Right forelimb (tissue), 1 donor: ENCODE measurements at regions not wholly inside any gene's neighbourhood (a gene's known extent, or its start where the extent isn't known, plus 50 kb on each side); places are given as distances from the start of the nearest gene placed in this dataset.
"Not testable (repeated sequence)": the region's sequence is repeated elsewhere in the genome, so short reads cannot be mapped to it uniquely, and the experiment has no call there.

ENCODE experiments used
- DNase-seq: peaks from one replicate; pipeline ENCODE4 v3.0.0-alpha.2; 2018

DNA sequence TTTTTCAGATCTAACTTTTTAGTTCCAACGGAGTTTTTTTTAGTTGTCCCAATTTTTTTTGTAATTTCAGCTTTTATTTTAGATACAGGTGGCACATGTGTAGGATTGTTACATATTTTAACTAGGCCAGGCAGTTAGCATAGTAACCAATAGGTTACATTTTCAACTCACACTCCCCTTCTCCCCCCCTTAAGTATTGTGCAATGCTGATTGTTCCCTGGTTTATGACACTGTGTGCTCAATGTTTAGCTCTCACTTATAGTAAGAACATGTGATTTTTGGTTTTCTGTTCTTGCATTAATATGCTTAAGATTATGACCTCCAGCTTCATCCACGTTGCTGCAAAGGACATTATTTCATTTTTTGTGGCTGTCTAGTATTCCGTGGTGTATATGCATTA is 503.2 kb downstream of the CDH9 start:
- DNase-seq = no peak

DNA sequence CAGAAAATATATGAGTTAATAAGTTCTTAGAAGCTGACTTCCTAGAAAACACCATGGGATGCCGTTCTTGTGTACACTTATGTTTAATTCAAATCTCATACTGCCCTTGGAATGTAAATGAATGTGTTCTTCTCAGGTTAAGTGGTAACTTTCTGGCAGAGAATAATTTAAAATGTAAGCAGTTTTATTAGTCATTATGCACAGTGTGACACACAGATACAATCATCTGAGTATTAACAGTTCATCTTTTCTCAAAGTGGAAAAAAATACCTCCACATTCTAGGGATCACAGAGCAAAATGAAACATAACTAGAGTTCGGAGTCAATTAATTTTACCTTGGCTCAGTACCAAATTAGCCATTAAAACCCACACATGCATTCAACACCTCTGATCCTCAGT is 508.1 kb downstream of the CDH9 start:
- DNase-seq = no peak

DNA sequence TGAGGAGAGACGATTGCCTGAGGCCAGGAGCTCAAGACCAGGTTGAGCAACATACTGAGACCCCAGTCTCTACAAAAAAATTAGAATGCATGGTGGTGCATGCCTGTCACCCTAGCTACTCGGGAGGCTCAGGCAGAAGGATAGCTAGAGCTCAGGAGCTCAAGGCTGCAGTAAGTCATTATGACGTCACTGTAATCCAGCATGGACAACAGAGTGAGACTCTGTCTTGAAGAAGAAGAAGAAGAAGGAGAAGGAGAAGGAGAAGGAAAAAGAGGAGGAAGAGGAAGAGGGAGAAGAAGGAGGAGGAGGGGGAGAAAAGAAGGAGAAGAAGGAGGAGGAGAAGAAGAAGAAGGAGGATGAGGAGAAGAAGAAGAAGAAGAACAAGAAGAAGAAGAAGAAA is 519.1 kb downstream of the CDH9 start:
- no peak for DNase-seq

DNA sequence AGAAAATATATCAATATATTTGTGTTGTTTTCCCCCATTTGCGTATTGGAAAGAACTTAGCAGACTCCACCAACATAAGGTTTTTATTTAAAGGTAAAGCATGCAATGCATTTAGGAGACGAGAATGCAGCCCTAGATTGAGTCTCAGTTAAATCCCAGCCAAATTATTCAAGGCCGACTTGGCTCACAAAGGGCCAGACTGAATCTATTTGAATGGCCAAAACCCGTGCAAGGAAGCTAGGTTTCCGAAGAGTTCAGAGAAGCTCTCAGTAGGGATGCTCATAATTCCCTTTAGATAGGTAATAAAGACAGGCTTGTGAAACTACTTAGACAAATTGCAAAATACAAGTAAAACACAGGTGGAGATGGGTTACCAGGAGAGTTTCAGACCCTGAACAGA is 520.3 kb downstream of the CDH9 start:
- DNase-seq = no peak

DNA sequence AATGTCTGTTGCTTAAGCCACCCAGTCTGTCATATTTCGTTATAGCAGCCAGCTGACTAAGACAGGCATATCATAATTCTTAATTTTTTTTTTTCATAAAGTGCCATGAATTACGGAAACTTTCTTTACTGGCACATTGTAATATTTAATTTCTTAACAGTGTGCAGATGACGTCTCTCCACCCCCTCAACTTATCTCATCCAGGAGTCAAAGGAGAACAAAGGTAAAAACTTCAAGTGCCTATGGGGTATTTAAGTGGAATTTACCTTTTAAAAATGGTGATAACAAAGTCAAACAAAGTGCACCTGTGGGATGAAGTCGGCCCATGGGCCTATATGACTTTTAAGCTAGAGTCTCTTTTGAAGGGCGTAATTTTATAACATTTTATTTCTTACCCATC is 539.4 kb downstream of the CDH9 start:
- no peak for DNase-seq

DNA sequence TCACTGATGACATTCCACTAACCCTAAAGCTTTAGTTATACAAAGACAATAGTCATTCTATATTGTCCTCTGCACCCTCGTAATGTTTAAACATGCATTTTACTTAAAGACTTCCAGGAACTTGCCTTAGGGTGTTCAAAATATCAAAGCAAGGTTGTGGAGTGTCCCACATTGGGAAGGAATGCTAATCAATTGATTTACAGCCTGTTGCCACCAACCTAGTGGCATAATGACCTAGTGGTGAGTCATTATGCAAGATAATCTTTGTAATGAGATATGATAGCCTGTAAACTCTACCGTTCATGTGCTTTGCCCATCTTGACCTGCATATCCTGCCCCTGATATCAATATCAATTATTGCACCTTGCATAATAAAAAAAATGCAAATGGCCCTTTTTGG is 542.9 kb downstream of the CDH9 start:
- no peak for DNase-seq

DNA sequence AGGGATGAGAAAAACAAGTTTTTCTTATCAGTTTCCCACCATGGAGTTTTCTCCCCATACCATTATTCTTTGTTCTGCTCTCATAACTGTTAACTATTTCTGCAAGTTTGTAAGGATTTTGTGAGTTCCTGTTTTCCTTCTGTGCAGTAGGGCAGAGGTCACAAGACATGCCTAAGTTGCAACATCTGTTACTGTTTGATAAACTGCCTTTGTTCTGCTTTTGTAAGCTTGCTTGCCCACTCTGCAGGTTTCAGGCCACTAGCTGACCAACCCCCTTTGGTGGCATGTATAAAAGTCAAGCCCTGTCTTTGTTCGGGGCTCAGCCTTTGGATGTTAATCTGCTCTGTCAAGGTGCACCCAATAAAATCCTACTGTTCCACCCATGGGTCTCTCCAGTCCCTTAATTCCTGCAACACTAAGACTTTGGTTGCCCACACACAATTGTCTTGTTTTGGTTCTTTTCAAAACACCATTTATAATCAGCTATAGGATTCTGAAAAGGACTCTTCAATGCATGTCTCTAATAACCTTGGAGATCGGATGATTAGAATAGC is 545.4 kb downstream of the CDH9 start:
- no peak for DNase-seq

DNA sequence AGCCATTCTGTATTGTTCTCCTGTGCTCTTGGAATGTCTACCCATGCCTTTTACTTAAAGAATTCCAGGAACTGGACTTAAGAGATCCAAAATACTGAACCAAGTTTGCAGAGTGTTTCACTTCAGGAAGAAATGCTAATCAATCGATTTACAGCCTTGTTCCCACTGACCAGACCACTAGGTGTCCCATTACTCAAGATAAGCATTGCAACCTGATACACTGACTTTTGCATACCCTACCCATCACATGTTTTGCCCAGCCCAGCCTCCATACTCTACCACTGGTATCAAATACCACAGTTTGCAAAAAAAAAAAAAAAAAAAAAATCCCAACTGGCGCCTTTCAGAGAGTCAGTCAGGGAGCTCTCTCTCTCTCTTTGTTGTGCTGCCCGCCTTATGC is 550.8 kb downstream of the CDH9 start:
- DNase-seq = no peak

DNA sequence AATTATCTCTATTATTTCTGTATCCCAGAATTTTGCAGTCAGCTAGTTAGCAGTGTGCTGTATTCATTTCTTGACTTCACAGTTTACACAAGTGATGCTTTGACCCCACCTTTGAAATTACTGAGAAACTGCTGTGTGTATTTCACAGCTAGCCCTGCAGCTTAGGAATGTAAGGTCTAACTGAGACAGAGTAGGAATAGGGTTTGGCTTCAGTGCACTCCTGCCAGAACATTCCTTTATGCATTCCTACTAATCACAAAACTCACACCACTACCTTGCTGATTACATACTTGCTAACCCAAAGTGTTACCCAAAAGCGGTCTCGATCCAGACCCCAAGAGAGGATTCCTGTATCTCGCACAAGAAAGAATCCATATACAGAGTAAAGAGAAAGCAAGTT is 551.8 kb downstream of the CDH9 start:
- DNase-seq = no peak

DNA sequence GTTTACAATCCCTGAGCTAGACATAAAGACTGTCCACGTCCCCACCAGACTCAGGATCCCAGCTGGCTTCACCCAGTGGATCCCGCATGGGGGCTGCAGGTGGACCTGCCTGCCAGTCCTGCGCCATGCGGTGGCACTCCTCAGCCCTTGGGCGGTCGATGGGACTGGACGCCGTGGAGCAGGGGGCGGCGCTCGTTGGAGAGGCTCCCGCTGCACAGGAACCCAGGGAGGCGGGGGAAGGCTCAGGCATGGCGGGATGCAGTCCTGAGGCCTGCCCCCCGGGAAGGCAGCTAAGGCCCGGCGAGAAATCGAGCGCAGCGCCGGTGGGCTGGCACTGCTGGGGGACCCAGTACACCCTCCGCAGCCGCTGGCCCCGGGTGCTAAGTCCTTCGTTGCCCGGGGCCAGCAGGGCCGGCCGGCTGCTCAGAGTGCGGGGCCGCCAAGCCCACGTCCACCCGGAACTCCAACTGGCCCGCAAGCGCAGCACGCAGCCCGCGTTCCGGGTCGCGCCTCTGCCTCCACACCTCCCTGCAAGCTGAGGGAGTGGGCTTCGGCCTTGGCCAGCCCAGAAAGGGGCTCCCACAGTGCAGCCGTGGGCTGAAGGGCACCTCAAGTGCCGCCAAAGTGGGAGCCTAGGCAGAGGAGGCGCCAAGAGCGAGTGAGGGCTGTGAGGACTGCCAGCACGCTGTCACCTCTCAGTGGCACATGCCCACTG is 553.1 kb downstream of the CDH9 start:
- DNase-seq = not testable (repeated sequence)

DNA sequence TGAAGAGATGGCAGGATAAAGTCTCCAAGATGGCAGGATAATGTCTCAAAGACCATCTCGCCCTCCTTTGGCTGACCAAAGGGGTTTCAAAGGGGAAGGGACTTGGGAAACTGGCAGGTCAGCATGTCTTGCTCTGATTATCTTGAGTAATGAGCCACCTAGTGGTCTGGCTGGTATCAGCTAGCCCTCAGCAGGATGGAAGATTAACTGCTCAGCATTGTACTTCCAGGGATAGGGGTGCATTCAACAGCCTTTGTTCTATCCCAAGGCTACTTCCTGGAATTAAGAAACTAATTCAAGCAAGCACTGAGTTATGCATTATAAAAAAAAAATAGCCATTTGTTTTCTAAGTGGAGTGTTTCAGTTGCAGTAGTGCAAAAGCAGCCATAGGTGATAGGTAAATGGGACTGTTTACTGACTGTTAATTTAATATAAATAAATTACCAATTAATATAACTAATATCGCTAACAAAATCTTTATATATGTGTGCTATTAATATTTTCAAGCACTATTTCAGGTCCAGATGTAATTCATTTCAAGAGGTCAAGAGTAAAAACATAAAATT is 555.5 kb downstream of the CDH9 start:
- DNase-seq = peak; percentile 44

DNA sequence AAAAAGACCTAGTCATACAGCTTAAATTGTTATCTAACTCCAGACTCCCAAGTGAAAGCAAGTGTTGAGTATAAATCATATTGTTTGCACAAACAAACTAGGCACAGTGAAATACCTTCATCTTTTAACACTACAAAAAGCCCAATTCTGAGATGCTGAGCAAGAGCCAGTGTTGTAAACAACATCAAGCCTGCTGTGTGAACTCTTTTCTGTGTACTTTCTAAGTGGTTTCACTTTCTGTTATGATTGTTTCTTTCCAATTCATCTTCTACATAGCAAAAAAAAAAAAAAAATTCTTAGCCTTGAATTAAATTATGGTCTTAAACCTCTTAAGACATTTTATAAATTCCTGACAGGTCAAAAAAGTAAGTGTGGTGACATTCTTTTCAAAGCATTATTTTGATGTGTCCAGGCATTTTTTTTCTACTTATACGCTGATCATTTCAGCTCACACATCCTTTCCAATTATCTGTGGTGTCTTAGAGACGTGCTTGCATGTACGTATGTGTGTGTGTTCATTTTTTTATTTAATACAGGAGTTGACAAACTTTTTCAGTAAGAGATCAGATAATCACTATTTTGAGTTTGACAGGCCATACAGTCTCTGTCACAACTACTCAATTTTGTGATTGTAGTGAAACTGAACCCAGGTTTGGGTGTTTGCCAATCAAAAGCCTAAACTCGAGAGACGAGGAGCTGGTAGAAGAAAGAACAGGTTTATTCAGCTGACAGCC is 556.1 kb downstream of the CDH9 start:
- no peak for DNase-seq

DNA sequence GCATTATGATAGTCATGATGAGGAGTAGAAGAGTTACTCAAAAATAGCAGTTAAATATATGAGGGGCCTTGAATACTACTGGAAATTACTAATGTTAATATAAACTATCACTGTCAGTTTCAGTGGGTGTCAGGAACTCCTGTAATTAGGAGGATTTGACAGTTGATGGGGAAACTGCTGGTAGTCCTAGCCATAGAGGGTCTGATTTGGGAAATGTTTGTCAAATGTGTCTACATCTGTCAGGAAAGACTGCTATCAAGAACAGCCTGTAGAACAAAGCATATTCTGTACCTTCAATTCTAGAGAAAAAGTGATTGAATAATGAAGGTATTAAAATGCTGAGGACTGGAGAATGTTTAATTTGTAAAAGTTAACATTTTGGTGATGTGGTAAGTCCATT is 567.9 kb downstream of the CDH9 start:
- no peak for DNase-seq

DNA sequence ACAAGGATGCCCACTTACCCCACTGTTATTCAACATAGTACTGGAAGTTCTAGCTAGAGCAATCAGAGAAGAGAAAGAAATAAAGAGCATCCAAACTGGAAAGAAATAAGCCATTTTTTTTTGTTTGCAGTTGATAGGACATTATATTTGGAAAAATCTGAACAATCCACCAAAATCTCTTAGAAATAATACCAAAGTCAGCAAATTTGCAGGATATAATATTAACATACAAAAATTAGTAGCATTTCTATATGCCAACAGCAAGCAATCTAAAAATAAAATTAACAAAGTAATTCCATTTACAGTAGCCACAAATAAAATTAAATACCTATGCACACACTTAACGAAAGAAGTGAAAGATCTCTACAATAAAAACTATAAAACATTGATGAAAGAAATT is 599.3 kb downstream of the CDH9 start:
- no peak for DNase-seq

DNA sequence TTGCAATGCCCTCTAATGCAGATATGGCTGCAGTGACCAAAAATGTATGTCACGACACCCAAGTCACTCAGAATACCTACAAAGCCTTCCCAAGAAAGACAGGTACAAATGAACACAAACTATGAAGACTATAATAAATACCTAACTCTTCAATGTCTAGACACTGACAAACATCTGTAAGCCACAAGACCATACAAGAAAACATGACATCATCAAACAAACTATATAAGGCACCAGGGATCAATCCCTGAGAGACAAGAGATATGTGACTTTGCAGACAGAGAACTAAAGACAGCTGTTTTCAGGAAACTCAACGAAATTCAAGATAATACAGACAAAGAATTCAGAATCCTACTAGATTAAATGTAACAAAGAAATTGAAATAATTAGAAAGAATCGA is 603.7 kb downstream of the CDH9 start:
- no peak for DNase-seq

DNA sequence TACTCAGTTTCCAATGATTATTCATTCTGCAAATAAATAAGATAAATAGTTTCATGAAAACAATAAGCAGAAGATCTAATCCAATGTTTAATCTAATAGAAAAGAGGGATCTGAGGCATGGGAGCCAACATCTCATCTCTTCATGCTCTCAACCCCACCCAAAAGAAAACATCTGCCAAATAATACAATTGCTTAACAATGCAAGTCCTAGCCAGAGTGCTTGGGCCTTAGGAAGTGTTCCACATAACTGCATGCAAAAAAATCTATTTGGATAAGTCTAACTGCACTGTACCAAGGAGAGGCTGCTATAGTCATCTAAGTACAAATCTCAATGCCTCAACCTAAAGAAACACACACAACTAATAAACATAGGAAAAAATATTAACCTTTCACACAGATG is 606.0 kb downstream of the CDH9 start:
- no peak for DNase-seq

DNA sequence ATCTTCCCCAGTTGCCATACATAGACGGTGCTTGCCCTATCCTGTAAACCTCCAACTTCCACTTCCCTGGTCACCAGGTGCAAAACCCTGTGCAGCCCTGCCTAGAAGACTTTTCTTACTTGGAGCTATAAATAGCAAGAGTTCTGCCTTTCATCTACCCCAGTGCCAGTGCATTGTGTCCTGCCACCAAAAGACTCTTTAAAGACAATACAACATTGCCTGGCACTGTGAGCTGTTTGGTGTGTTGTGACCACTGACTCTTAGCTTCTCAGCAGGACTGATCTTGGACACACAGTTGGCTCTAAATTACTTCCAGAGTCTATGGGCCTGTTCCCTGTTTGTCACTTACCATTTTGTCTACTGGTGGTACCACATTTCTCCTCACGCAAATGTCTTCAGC is 608.1 kb downstream of the CDH9 start:
- DNase-seq = no peak

DNA sequence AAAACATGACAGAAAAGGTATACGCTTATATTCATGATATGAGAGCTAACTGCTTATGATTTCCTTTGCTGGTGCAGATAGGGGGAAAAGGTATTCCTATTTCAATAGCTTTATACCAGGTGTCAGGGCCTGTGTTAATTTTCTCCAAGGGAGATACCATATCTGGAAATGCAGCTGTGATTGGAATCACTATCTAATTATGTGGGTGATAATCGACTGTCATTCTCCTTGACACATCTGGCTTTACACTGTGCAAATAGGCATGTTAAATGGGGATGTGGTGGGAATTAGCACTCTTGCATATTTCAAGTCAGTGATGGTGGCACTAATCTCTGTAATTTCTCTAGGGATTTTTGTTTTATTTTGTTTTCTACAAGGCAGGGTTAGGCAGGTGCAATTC is 611.1 kb downstream of the CDH9 start:
- no peak for DNase-seq

DNA sequence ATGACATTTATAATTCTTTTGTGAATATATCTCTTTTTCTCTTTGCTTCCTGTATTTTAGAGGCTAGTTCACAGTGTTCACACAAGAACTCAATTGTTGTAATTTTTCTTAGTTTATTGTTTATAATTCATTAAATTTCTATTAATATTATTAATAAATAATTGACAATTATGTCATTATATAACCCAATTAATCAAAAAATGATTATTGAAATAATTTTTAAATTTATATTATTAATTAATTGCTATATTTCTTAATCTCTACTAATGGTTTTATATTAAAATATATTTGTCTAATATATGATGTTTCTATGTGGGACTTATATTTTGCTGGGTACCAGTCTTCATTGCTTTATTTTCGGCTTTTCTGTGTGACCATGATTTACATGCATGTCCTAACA is 618.4 kb downstream of the CDH9 start:
- DNase-seq = no peak

DNA sequence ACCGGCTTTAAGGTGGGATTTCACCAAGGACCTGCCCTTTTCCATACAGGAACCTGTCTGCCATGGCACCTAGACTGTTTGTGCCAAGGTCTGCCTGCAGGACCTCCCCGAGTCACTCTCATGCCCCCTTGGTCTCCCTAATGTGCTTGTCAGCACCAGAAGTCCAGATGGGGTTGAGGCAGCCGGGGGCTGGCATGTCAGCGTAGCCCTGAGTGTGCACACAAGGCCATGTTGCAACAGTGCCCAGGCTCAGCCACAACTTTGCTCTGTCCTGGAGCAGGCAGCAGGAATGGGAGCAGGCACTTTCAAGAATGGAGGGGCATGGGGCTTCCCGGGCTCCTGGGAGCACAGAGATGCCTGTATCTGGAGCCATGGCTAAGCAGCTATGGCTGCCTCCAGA is 621.5 kb downstream of the CDH9 start:
- no peak for DNase-seq

DNA sequence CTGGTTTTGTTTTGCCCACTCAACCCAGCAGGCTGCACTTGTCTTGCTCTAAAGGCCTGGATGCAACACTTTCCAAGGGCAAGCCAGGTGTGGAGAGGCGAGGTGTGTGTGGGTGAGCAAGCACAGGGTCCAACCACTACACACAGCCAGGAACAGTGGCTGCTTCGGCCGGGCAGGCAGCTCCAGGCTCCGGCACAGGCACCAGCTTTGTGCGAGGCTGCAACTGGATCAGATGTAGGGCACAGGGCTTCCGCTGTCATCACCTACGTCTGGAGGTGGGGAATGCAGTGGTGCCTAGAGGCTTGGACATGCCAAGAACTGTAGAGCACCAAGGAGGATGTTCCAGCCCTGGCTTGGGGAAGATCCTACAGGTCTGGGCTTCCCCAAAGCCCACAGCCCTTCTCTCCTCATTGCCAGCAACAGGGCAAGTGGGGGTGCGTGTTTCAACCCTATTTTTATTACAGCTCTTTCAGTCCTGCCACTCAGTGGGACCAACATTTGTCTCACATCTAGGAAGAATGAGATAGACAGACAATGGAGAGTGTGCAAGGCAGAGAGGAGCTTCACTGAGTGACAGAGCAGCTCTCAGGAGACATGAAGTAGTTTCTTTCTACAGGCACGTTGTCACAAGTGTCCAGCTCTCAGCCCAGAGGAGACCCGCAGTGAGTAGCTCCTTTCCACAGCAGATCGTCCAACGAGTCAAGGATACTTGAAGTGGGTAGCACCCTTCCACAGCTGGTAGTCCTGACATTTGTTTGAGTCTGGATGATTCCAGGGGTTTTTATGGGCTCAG is 622.2 kb downstream of the CDH9 start:
- DNase-seq = no peak

DNA sequence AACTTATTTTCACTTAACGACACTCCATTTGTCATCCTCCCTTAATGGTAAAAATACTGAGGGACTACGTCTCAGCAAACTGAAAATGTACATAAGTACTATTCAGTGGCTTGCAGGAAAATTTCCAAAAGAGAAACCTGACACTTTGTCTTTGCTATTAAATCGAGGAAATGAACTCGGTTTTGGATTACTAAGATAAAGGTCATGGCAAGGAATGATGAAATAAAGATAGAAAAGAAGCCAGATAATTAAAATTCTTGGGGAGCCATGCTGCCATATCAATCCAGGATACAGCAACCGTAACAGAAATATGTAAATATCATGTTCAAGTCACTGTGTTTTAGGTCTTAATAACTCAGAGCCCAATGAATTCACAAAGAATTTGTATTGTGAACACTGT is 647.8 kb downstream of the CDH9 start:
- DNase-seq = no peak

DNA sequence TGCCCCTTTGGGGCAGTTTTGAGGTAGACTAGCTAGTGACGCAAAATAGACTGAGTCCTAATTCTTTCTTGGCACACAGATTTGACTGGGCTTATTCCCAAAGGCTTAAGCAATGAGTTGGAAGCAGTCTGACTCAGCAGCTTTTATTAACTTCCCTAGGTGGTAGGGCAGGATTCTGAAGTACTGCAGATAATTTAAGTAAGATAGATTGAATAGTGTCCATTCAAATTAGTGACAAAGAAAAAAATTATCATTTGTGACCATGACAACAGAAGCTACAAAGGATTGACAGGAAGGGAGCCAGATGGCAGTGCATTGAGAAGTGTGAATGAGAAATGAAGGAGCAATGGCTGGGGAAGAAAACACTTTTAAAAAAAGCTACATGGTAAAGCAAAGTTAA is 649.4 kb downstream of the CDH9 start:
- no peak for DNase-seq
